ENCODE measurements at regions not wholly inside any gene's neighbourhood (a gene's known extent, or its start where the extent isn't known, plus 50 kb on each side); places are given as distances from the start of the nearest gene placed in this dataset.

- peaks cover 3% of the 10 kb centered on the region for H3K9me3 Mint-ChIP-seq (ENCODE audit: low read depth, unreplicated experiment)
- no TSS peak for BruUV-seq (replicated peaks)
- TF ChIP-seq CTCF (IDR thresholded peaks at IDR 0.05; ENCODE audit: unreplicated experiment) = no peak
- DNase-seq = no peak
- CTCF ChIA-PET = interaction anchor here (0.7 kb wide), 1 partner anchor 824 kb away, joined by 3 read pairs; no protein-coding TSS in a partner anchor
- H3K27me3 Mint-ChIP-seq (ENCODE audit: unreplicated experiment) = peaks cover 17% of the 10 kb centered on the region
- H3K27ac Mint-ChIP-seq (ENCODE audit: unreplicated experiment) = no peak overlapping the region
- no peak overlapping the region for H3K4me3 Mint-ChIP-seq (ENCODE audit: low read depth, unreplicated experiment)
- no peaks in the 10 kb centered on the region for H3K36me3 Mint-ChIP-seq (ENCODE audit: insufficient read depth, unreplicated experiment)
- intact Hi-C loops (cut with micrococcal nuclease; ENCODE audit: unreplicated experiment) = no loop called here
- H3K4me1 Mint-ChIP-seq (ENCODE audit: low read depth, unreplicated experiment) = no peaks in the 10 kb centered on the region
These were observed 391.0 kb downstream of the TMEM232 start for GRCh38 chr5:110335361-110336066.

GRCh38 chr5:110338341-110339083 is 388.0 kb downstream of the TMEM232 start:
- Mint-ChIP-seq H3K4me3 (ENCODE audit: low read depth, unreplicated experiment) (no peak overlapping the region), H3K9me3 (ENCODE audit: low read depth, unreplicated experiment) (peaks cover 3% of the 10 kb centered on the region), H3K27me3 (ENCODE audit: unreplicated experiment) (peaks cover 17% of the 10 kb centered on the region), H3K27ac (ENCODE audit: unreplicated experiment) (no peak overlapping the region), H3K36me3 (ENCODE audit: insufficient read depth, unreplicated experiment) (no peaks in the 10 kb centered on the region), H3K4me1 (ENCODE audit: low read depth, unreplicated experiment) (no peaks in the 10 kb centered on the region)
- DNase-seq = no peak
- CTCF ChIA-PET = no interaction called here
- BruUV-seq (replicated peaks) = no TSS peak
- no peak for TF ChIP-seq CTCF (IDR thresholded peaks at IDR 0.05; ENCODE audit: unreplicated experiment)
- intact Hi-C loops (cut with micrococcal nuclease; ENCODE audit: unreplicated experiment) = no loop called here

- Mint-ChIP-seq H3K27me3 (ENCODE audit: unreplicated experiment) (peaks cover 17% of the 10 kb centered on the region), H3K9me3 (ENCODE audit: low read depth, unreplicated experiment) (peaks cover 3% of the 10 kb centered on the region), H3K27ac (ENCODE audit: unreplicated experiment) (no peak overlapping the region), H3K4me1 (ENCODE audit: low read depth, unreplicated experiment) (no peaks in the 10 kb centered on the region), H3K4me3 (ENCODE audit: low read depth, unreplicated experiment) (no peak overlapping the region), H3K36me3 (ENCODE audit: insufficient read depth, unreplicated experiment) (no peaks in the 10 kb centered on the region)
- no peak for DNase-seq
- BruUV-seq (replicated peaks) = no TSS peak
- intact Hi-C loops (cut with micrococcal nuclease; ENCODE audit: unreplicated experiment) = no loop called here
- no peak for TF ChIP-seq CTCF (IDR thresholded peaks at IDR 0.05; ENCODE audit: unreplicated experiment)
- CTCF ChIA-PET = no interaction called here
These were observed 387.1 kb downstream of the TMEM232 start for GRCh38 chr5:110339399-110339798.

GRCh38 chr5:110341836-110342235 is 384.6 kb downstream of the TMEM232 start:
- H3K9me3 Mint-ChIP-seq (ENCODE audit: low read depth, unreplicated experiment) = no peaks in the 10 kb centered on the region
- no peak for TF ChIP-seq CTCF (IDR thresholded peaks at IDR 0.05; ENCODE audit: unreplicated experiment)
- no peaks in the 10 kb centered on the region for H3K36me3 Mint-ChIP-seq (ENCODE audit: insufficient read depth, unreplicated experiment)
- CTCF ChIA-PET = no interaction called here
- H3K4me3 Mint-ChIP-seq (ENCODE audit: low read depth, unreplicated experiment) = no peak overlapping the region
- H3K27ac Mint-ChIP-seq (ENCODE audit: unreplicated experiment) = no peak overlapping the region
- peak; percentile 8 for DNase-seq
- intact Hi-C loops (cut with micrococcal nuclease; ENCODE audit: unreplicated experiment) = no loop called here
- H3K27me3 Mint-ChIP-seq (ENCODE audit: unreplicated experiment) = no peaks in the 10 kb centered on the region
- peaks cover 5% of the 10 kb centered on the region for H3K4me1 Mint-ChIP-seq (ENCODE audit: low read depth, unreplicated experiment)
- no TSS peak for BruUV-seq (replicated peaks)

Measured in Calu3 (cell line).